HL-60 (cell line): ENCODE measurements at regions not wholly inside any gene's neighbourhood (a gene's known extent, or its start where the extent isn't known, plus 50 kb on each side); places are given as distances from the start of the nearest gene placed in this dataset.

Experiments
- DNase-seq, 2 experiments: peaks; one replicate each; pipeline ENCODE4 v3.0.0-alpha.2; 2010 to 2020; ENCODE audit warnings: low read depth in 1 of 2, low spot score in 1 of 2
- H3K27ac ChIP-seq: fragments of 250-450 bp; sonication (Bioruptor Pico); replicated peaks from 2 replicates; pipeline ENCODE4 v1.5.1; 2020; ENCODE audit warnings: mild to moderate bottlenecking, moderate library complexity
- H3K27me3 ChIP-seq: fragments of 250-450 bp; sonication (Bioruptor Pico); 2 replicates; pipeline ENCODE4 v1.5.1; 2021; ENCODE audit warnings: mild to moderate bottlenecking, moderate library complexity; ENCODE audit not compliant: insufficient read depth, poor library complexity, severe bottlenecking
- H3K4me3 ChIP-seq: replicated peaks from 2 replicates; pipeline ENCODE4 v1.5.1; 2011; ENCODE audit warnings: mild to moderate bottlenecking, control low read depth, low read length; ENCODE audit not compliant: insufficient read depth
- CTCF ChIP-seq: IDR thresholded peaks from one replicate; pipeline ENCODE4 v1.5.1; 2011; ENCODE audit warnings: low read length, control low read depth, inconsistent platforms; ENCODE audit not compliant: insufficient read depth
- GABPA ChIP-seq: IDR thresholded peaks from 2 replicates; pipeline ENCODE4 v1.6.1; 2012; ENCODE audit warnings: low read depth
- POLR2AphosphoS5 ChIP-seq: IDR thresholded peaks from 2 replicates; pipeline ENCODE4 v1.6.1; 2012; ENCODE audit warnings: low read depth
- SPI1 ChIP-seq: IDR thresholded peaks from 2 replicates; pipeline ENCODE4 v1.6.1; 2012; ENCODE audit warnings: low read depth, mild to moderate bottlenecking, borderline replicate concordance
- TF ChIP-seq, protein P1 (sequence below): IDR thresholded peaks from 2 replicates; pipeline ENCODE4 v1.6.1; 2012; ENCODE audit warnings: low read depth; ENCODE audit not compliant: insufficient replicate concordance

GRCh38 chr14:23725528-23725927 lies 89.4 kb downstream of the DHRS2 start:
- Histone ChIP-seq H3K4me3 (no peak overlapping the region), H3K27ac (no peak overlapping the region), H3K27me3 (no peaks in the 10 kb centered on the region)
- DNase-seq = no peak
- no peak for TF ChIP-seq CTCF
- no peak for TF ChIP-seq SPI1
- TF ChIP-seq POLR2AphosphoS5 = no peak
- TF ChIP-seq GABPA = no peak
- TF ChIP-seq, protein P1, sequence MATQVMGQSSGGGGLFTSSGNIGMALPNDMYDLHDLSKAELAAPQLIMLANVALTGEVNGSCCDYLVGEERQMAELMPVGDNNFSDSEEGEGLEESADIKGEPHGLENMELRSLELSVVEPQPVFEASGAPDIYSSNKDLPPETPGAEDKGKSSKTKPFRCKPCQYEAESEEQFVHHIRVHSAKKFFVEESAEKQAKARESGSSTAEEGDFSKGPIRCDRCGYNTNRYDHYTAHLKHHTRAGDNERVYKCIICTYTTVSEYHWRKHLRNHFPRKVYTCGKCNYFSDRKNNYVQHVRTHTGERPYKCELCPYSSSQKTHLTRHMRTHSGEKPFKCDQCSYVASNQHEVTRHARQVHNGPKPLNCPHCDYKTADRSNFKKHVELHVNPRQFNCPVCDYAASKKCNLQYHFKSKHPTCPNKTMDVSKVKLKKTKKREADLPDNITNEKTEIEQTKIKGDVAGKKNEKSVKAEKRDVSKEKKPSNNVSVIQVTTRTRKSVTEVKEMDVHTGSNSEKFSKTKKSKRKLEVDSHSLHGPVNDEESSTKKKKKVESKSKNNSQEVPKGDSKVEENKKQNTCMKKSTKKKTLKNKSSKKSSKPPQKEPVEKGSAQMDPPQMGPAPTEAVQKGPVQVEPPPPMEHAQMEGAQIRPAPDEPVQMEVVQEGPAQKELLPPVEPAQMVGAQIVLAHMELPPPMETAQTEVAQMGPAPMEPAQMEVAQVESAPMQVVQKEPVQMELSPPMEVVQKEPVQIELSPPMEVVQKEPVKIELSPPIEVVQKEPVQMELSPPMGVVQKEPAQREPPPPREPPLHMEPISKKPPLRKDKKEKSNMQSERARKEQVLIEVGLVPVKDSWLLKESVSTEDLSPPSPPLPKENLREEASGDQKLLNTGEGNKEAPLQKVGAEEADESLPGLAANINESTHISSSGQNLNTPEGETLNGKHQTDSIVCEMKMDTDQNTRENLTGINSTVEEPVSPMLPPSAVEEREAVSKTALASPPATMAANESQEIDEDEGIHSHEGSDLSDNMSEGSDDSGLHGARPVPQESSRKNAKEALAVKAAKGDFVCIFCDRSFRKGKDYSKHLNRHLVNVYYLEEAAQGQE = no peak

DNA sequence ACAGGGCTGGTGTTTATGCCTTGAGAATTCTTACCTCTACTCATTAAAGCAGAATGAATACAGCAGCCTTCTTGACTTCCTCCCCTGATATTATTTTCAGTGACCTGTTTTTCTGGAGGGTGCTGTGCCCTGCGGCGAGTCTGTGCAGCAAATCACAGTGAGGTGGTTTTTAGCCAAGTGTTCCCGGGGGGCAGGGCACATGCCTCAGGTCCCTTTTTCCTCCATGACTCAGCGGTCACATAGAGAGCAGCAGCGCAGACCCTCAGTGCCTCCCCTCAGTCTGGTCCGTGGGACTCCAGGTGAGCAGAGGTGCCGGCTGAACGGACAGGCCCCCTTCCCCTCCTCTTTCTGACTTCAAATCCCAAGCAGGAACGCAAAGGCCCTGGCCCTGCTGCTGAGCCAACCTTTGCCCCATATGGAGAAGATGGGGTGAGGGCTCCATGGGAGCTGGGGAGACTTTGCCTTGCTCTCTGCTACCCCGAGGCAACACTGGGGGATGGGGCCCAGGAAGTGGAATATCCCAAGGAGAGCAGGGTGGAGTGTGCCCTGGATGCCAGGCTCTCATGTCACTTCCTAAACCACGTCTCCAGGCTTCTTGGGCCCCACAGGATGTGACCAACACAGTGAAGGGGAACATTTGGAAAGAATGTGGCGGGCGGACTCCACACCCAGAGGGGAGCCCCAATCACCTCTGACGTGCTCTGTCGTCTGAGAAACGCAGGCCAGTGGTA lies 90.0 kb downstream of the DHRS2 start:
- no peak overlapping the region for H3K4me3 ChIP-seq
- DNase-seq = no peak

More for the DNA sequence above, 90.0 kb downstream of the DHRS2 start:
- no peaks in the 10 kb centered on the region for H3K27me3 ChIP-seq
- H3K27ac ChIP-seq = no peak overlapping the region
- TF ChIP-seq CTCF (no peak), SPI1 (no peak), POLR2AphosphoS5 (no peak), GABPA (no peak)
- TF ChIP-seq, protein P1 = no peak
